ENCODE measurements at regions not wholly inside any gene's neighbourhood (a gene's known extent, or its start where the extent isn't known, plus 50 kb on each side); places are given as distances from the start of the nearest gene placed in this dataset.

DNA sequence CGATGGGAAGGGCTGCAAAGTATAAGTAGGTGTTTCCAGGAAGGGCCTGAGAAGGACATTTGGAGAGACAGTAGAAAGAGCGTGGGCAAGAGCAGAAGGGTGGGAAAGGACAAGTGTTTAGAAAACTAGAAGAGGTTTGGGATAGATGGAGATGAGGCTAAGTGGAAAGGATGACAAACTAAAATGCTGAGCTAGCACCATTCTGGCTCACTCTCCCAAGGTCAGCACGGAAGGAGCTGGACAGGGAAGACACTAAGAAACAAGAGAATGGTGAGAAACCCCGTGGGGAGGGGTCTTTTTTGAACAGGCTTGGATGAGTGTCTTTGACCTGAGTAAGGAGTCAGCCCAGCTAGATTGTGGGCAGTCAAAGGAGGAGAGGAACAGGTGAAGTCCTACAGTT, 286.0 kb downstream of the CDK5RAP2 start:
- no peak for TF ChIP-seq ZFX (IDR thresholded peaks at IDR 0.05)
- TF ChIP-seq, protein P1, sequence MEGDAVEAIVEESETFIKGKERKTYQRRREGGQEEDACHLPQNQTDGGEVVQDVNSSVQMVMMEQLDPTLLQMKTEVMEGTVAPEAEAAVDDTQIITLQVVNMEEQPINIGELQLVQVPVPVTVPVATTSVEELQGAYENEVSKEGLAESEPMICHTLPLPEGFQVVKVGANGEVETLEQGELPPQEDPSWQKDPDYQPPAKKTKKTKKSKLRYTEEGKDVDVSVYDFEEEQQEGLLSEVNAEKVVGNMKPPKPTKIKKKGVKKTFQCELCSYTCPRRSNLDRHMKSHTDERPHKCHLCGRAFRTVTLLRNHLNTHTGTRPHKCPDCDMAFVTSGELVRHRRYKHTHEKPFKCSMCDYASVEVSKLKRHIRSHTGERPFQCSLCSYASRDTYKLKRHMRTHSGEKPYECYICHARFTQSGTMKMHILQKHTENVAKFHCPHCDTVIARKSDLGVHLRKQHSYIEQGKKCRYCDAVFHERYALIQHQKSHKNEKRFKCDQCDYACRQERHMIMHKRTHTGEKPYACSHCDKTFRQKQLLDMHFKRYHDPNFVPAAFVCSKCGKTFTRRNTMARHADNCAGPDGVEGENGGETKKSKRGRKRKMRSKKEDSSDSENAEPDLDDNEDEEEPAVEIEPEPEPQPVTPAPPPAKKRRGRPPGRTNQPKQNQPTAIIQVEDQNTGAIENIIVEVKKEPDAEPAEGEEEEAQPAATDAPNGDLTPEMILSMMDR (conservative IDR thresholded peaks at IDR 0.05) = no peak
- H3K27ac ChIP-seq = no peak overlapping the region

DNA sequence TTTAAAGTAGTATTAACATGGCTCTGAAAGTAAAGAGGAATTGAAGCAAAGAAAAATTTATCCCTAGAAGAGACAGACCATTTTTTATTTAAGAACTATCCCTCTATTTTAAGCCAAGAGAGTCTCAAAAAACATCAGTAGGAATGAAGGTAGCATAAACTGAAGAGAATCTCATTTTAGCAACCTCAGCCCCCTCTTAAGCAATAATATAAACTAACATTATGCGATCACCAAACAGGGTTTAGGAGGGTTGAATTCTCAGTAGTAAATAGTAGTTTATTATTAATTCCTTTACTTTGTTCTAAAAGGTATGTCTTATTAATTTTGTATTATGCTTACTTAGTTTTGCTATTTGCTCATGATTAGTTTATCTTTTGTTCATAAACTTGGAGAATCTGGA, 287.4 kb downstream of the CDK5RAP2 start:
- no peak for TF ChIP-seq ZFX (IDR thresholded peaks at IDR 0.05)
- TF ChIP-seq, protein P1 (conservative IDR thresholded peaks at IDR 0.05) = no peak

DNA sequence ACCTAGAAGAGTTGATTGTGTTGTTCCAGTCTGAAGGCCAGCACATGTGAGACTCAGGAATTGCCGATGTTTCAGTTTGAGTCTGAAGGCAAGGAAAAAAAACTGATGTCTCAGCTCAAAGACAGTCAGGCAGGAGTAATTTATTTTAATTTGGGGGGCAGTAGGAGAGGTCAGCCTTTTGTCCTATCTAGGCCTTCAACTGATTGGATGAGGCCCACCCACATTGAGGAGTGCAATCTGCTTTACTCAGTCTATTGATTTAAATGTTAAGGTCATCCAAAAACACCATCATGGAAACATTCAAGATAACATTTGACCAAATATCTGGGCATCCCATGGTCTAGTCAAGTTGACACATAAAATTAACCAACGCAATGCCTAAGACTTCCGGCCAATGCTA, 288.9 kb downstream of the CDK5RAP2 start:
- no peak for TF ChIP-seq ZFX (IDR thresholded peaks at IDR 0.05)
- TF ChIP-seq, protein P1 (conservative IDR thresholded peaks at IDR 0.05) = no peak

More for the DNA sequence above, 287.4 kb downstream of the CDK5RAP2 start:
- H3K27ac ChIP-seq = no peak overlapping the region

DNA sequence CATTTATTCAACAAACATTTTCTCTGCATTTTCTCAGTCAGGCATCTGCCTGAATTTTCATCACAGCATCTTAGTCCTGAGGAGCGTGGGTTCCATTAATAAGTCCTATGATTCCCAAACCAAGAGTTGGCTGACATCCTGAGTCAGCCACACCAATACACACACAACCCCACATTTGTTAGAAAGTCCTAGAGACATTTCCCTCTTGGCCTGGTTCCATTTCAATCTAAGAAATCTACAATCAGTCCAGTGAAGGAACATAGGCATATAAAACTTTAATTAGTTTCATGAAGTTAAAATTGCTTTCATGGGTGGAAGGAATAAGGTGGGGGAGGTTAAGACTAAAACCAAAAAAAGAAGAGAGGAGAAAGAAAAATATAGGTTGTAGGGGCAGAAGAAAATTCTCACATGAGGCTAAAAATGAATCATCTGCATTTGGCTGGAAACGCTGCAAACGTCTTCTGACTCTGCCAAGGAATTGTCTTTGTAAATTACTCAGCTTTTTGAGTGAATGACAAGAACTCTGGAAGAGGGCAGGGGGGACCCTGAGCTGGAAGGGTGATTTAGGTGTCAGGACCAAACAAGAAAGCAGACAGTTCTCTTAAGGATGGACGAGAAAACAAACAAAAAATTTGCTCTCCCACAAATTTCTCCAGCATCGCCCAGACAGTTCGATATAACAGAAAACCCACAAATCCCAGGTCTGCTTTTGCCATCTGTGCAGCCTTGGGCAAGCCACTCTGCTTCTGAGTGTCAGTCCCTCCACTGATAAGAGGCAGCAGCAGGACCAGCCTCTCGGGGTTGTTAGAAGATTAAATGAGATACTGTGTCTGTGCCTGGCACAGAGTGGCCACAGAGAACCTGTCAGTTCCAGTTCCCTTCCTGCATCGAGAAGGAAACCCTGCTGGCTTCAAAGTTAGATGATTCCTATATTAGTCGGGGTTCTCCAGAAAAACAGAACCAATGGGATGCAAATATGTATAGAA, 289.7 kb downstream of the CDK5RAP2 start:
- H3K27ac ChIP-seq = no peak overlapping the region
- no peak for TF ChIP-seq ZFX (IDR thresholded peaks at IDR 0.05)
- TF ChIP-seq, protein P1 (conservative IDR thresholded peaks at IDR 0.05) = no peak

More for the DNA sequence above, 288.9 kb downstream of the CDK5RAP2 start:
- H3K27ac ChIP-seq = no peak overlapping the region

DNA sequence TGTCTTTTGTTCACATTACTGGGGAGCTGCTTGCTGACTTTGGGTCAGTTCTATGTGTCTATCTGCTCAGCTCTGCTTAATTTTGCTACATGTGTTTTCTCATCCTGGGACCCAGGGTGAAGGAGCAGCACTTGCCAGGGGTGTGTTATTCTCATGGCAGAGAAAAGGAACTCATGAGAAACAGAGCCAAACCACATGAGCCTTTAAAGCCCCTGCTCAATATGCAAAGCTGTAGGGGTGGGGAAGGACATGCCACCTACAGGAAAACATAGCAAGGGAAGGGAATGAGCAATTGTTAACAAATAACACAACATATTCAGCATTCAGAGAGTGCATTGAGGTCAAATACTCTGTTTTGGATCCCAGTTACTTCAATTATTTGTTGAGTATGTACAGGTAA, 290.9 kb downstream of the CDK5RAP2 start:
- H3K27ac ChIP-seq = no peak overlapping the region
- TF ChIP-seq, protein P1 (conservative IDR thresholded peaks at IDR 0.05) = no peak
- no peak for TF ChIP-seq ZFX (IDR thresholded peaks at IDR 0.05)

DNA sequence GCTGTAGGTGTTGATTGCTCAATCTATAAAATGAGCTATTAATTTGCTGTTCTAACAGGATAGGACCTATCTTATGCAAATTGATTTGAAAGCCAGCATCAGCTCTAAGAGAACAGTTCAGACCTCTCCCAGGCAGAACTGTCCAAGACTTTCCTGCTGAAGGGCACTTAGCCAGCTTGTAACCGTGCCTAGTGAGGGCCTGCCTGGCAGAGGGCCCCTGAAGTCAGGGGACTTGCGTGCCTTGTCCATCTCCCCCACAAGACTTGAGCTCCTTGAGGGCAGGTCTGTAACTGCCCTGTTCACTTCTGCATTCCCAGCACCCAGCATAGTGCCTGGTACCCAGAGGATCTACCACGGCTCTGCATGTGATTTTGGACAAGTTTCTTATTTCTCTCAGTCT, 293.4 kb downstream of the CDK5RAP2 start:
- TF ChIP-seq, protein P1 (conservative IDR thresholded peaks at IDR 0.05) = no peak
- TF ChIP-seq ZFX (IDR thresholded peaks at IDR 0.05) = no peak
- no peak overlapping the region for H3K27ac ChIP-seq

DNA sequence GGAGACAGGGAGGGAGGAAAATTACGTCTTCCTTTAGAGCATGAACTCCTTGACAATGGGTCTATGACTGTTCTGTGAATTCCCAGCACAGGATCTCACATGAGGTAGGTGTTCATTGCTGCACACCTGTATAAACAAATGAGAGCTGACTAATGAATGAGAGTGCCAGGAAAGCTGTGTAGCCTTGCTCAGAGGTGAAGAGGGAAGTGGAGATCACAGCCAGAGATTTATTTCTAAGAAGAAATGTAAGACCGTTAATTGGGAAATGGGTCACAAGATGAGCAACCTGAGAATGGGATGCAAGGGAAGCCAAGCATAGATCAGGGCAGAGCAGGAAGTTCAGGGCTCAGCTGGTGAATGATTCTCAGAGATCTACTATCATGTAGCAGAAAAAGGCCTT, 295.1 kb downstream of the CDK5RAP2 start:
- no peak overlapping the region for H3K27ac ChIP-seq
- no peak for TF ChIP-seq ZFX (IDR thresholded peaks at IDR 0.05)
- TF ChIP-seq, protein P1 (conservative IDR thresholded peaks at IDR 0.05) = no peak
